Mesenchymal stem cell (in vitro differentiated cells and primary cell): ENCODE measurements at regions not wholly inside any gene's neighbourhood (a gene's known extent, or its start where the extent isn't known, plus 50 kb on each side); places are given as distances from the start of the nearest gene placed in this dataset.

Source experiments
- DNase-seq: peaks from one replicate; pipeline ENCODE4 v3.0.0-alpha.2; 2013
- H2AFZ ChIP-seq: one replicate; pipeline ENCODE4 v1.6.1; 2013; ENCODE audit warnings: low read depth, mild to moderate bottlenecking, control low read depth, inconsistent platforms, low read length, moderate library complexity
- H2AK5ac ChIP-seq: 2 replicates; pipeline ENCODE4 v1.6.1; 2013; ENCODE audit warnings: low read length, moderate library complexity, mild to moderate bottlenecking, inconsistent platforms; ENCODE audit not compliant: severe bottlenecking
- H2BK120ac ChIP-seq: one replicate; pipeline ENCODE4 v1.6.1; 2013; ENCODE audit warnings: low read depth, mild to moderate bottlenecking, inconsistent platforms, low read length, moderate library complexity
- H2BK12ac ChIP-seq, 2 experiments: one replicate each; pipeline ENCODE4 v1.6.1; 2013; ENCODE audit warnings: inconsistent platforms in 2 of 2, low read length in 2 of 2, mild to moderate bottlenecking in 2 of 2, moderate library complexity in 2 of 2, control low read depth in 1 of 2
- H2BK15ac ChIP-seq: one replicate; pipeline ENCODE4 v1.6.1; 2013; ENCODE audit warnings: mild to moderate bottlenecking, low read depth, inconsistent platforms; ENCODE audit not compliant: poor library complexity, severe bottlenecking
- H2BK5ac ChIP-seq: 2 replicates; pipeline ENCODE4 v1.6.1; 2013; ENCODE audit warnings: low read depth, mild to moderate bottlenecking, low read length, control low read depth, inconsistent platforms; ENCODE audit not compliant: poor library complexity, severe bottlenecking
- H3K14ac ChIP-seq, 2 experiments: one replicate each; pipeline ENCODE4 v1.6.1; 2013; ENCODE audit warnings: inconsistent platforms in 2 of 2, low read length in 2 of 2, control low read depth in 1 of 2, mild to moderate bottlenecking in 1 of 2, moderate library complexity in 1 of 2
- H3K18ac ChIP-seq, 2 experiments: one replicate each; pipeline ENCODE4 v1.6.1; 2013; ENCODE audit warnings: inconsistent platforms in 2 of 2, low read length in 2 of 2, control low read depth in 1 of 2, low read depth in 1 of 2, mild to moderate bottlenecking in 1 of 2
- H3K23ac ChIP-seq, 2 experiments: one replicate each; pipeline ENCODE4 v1.6.1; 2013; ENCODE audit warnings: inconsistent platforms in 2 of 2, low read length in 2 of 2, mild to moderate bottlenecking in 2 of 2, moderate library complexity in 2 of 2, control low read depth in 1 of 2
- H3K27ac ChIP-seq: 2 replicates; pipeline ENCODE4 v1.5.1; 2013; ENCODE audit warnings: mild to moderate bottlenecking, moderate library complexity, low read length, control low read depth, inconsistent platforms; ENCODE audit not compliant: poor library complexity, severe bottlenecking
- H3K27me3 ChIP-seq, 2 experiments: 2 replicates each; pipeline versions ENCODE4 v1.6.1 to v1.7.0; 2013; ENCODE audit warnings: low read length in 2 of 2, mild to moderate bottlenecking in 2 of 2, moderate library complexity in 2 of 2, control low read depth in 1 of 2, inconsistent platforms in 1 of 2; ENCODE audit not compliant: control insufficient read depth in 1 of 2, insufficient read depth in 1 of 2
- H3K36me3 ChIP-seq, 2 experiments: 2 replicates each; pipeline versions ENCODE4 v1.6.1 to v1.7.0; 2013; ENCODE audit warnings: low read length in 2 of 2, control low read depth in 1 of 2, inconsistent platforms in 1 of 2, low read depth in 1 of 2, mild to moderate bottlenecking in 1 of 2; ENCODE audit not compliant: insufficient read depth in 2 of 2, control insufficient read depth in 1 of 2
- H3K4ac ChIP-seq, 2 experiments: one replicate each; pipeline ENCODE4 v1.6.1; 2013; ENCODE audit warnings: inconsistent platforms in 2 of 2, low read length in 2 of 2, mild to moderate bottlenecking in 2 of 2, moderate library complexity in 2 of 2, control low read depth in 1 of 2, low read depth in 1 of 2
- H3K4me1 ChIP-seq: 2 replicates; pipeline ENCODE4 v1.6.1; 2013; ENCODE audit warnings: low read depth, low read length, control low read depth; ENCODE audit not compliant: control insufficient read depth, insufficient read depth
- H3K4me2 ChIP-seq: 2 replicates; pipeline ENCODE4 v1.6.1; 2013; ENCODE audit warnings: low read length, mild to moderate bottlenecking, inconsistent platforms; ENCODE audit not compliant: poor library complexity, severe bottlenecking
- H3K4me3 ChIP-seq, 2 experiments: 2 replicates each; pipeline versions ENCODE4 v1.5.1 to v1.7.0; 2013; ENCODE audit warnings: low read length in 2 of 2, mild to moderate bottlenecking in 2 of 2, control low read depth in 1 of 2, low read depth in 1 of 2; ENCODE audit not compliant: insufficient read depth in 1 of 2
- H3K79me1 ChIP-seq: replicated peaks from 2 replicates; pipeline ENCODE4 v1.6.1; 2013; ENCODE audit warnings: mild to moderate bottlenecking, control low read depth, low read length, inconsistent platforms; ENCODE audit not compliant: poor library complexity, severe bottlenecking
- H3K9ac ChIP-seq: 2 replicates; pipeline ENCODE4 v1.7.0; 2013; ENCODE audit warnings: mild to moderate bottlenecking, low read length, moderate library complexity
- H3K9me3 ChIP-seq: 2 replicates; pipeline ENCODE4 v1.7.0; 2013; ENCODE audit warnings: mild to moderate bottlenecking, low read length; ENCODE audit not compliant: control insufficient read depth
- H4K8ac ChIP-seq: one replicate; pipeline ENCODE4 v1.6.1; 2013; ENCODE audit warnings: inconsistent platforms, mild to moderate bottlenecking, low read length, moderate library complexity
- H4K91ac ChIP-seq: one replicate; pipeline ENCODE4 v1.6.1; 2013; ENCODE audit warnings: mild to moderate bottlenecking, low read length, inconsistent platforms
- WGBS: methylation state at CpG from one replicate; pipeline ENCODE4 v1.1.7; 2013; ENCODE audit warnings: mixed read lengths; 5-methylcytosine and 5-hydroxymethylcytosine counted together

DNA sequence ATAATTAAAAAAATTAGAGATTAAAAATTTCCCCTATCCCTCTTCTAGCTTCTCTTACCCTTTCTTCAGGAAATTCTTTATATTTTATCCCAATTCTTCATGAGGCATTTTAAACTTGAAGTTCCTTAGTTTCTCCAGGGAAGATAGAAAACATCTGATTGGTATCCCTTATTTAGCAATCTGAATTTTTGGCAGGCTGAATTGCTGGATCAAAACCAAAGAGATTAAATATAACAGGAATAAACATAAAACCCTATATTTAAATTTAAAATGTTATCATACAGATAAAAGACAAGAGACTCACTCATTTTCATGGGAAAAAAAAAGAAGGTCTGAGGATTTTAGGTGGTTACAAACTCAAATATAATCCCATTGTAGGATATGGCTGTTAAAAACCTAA lies 204.2 kb downstream of the CHRM3 start:
- Histone ChIP-seq H3K4me2 (no peak overlapping the region), H2BK12ac (no peak overlapping the region), H2BK5ac (no peak overlapping the region), H3K9ac (no peak overlapping the region), H3K27me3 (no peaks in the 10 kb centered on the region), H2BK120ac (no peak overlapping the region), H3K14ac (no peak overlapping the region), H3K18ac (no peak overlapping the region), H3K4ac (no peak overlapping the region), H3K4me1 (no peaks in the 10 kb centered on the region), H3K79me1 (no peaks in the 10 kb centered on the region), H3K23ac (no peak overlapping the region), H3K27ac (no peak overlapping the region), H2BK15ac (no peak overlapping the region), H2AFZ (no peak overlapping the region), H3K9me3 (no peaks in the 10 kb centered on the region), H2AK5ac (no peak overlapping the region), H4K8ac (no peak overlapping the region), H3K4me3 (no peak overlapping the region), H3K36me3 (no peaks in the 10 kb centered on the region), H4K91ac (no peak overlapping the region)
- no peak for DNase-seq

DNA sequence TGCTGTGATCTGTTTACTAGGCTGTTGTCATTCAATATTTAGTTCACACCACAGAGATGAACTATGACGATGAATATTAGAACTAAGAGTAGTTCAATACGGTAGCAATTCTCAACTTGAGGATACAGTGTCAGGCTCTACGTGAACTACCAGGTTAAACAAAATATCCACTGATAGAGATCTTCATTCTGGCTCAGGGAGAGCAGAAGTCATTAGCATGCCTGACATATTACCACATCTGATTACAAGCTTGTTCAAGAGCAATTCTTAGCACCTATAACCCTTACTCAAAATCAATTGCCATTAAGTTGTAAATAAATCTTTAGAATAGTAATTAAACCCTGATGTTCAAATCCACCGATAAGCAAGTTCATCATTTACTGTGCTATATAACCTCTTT lies 207.2 kb downstream of the CHRM3 start:
- H4K8ac ChIP-seq: no peak overlapping the region
- no peaks in the 10 kb centered on the region for H3K27me3 ChIP-seq
- H3K4me2 ChIP-seq: no peak overlapping the region
- no peak overlapping the region for H3K9ac ChIP-seq
- DNase-seq: no peak
- H2BK5ac ChIP-seq: no peak overlapping the region
- no peak overlapping the region for H3K14ac ChIP-seq
- H2AFZ ChIP-seq: no peak overlapping the region
- H3K36me3 ChIP-seq: no peaks in the 10 kb centered on the region
- 86% methylated on average over 3 of the region's 4 CpGs for WGBS
- H2AK5ac ChIP-seq: no peak overlapping the region
- H2BK15ac ChIP-seq: no peak overlapping the region
- no peak overlapping the region for H3K23ac ChIP-seq
- H2BK12ac ChIP-seq: no peak overlapping the region
- no peaks in the 10 kb centered on the region for H3K4me1 ChIP-seq
- no peak overlapping the region for H4K91ac ChIP-seq
- H3K79me1 ChIP-seq: no peaks in the 10 kb centered on the region
- no peak overlapping the region for H3K18ac ChIP-seq
- H3K4me3 ChIP-seq: no peak overlapping the region
- no peak overlapping the region for H3K4ac ChIP-seq
- H2BK120ac ChIP-seq: no peak overlapping the region
- no peaks in the 10 kb centered on the region for H3K9me3 ChIP-seq
- no peak overlapping the region for H3K27ac ChIP-seq

DNA sequence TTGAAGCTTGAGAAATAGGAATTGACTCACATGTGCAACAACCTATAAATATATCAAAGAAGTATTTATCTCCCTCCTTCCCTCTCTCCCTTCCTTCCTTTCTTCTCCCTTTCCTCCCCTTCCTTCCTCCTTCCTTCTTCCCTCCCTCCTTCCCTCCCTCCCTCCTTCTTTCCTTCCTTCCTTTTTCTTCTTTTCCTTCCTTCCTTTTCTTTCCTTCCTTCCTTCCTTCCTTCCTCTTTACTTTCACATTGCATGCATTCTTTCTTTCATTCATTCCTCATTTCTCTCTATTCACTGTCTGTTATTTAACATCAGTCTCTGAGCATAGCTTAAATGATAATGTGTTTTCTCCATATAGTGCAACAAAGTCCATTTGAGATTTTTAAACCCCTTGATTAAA lies 214.2 kb downstream of the CHRM3 start:
- Histone ChIP-seq H2BK120ac (no peak overlapping the region), H3K27me3 (no peaks in the 10 kb centered on the region), H3K18ac (no peak overlapping the region), H2AK5ac (no peak overlapping the region), H3K4me1 (no peaks in the 10 kb centered on the region), H2BK15ac (no peak overlapping the region), H4K8ac (no peak overlapping the region), H3K27ac (no peak overlapping the region), H2BK5ac (no peak overlapping the region), H2BK12ac (no peak overlapping the region), H3K14ac (no peak overlapping the region), H3K9ac (no peak overlapping the region), H3K4ac (no peak overlapping the region), H2AFZ (no peak overlapping the region), H3K79me1 (no peaks in the 10 kb centered on the region), H4K91ac (no peak overlapping the region), H3K23ac (no peak overlapping the region), H3K9me3 (peaks cover 2% of the 10 kb centered on the region), H3K4me3 (no peak overlapping the region), H3K4me2 (no peak overlapping the region), H3K36me3 (no peaks in the 10 kb centered on the region)
- no peak for DNase-seq

DNA sequence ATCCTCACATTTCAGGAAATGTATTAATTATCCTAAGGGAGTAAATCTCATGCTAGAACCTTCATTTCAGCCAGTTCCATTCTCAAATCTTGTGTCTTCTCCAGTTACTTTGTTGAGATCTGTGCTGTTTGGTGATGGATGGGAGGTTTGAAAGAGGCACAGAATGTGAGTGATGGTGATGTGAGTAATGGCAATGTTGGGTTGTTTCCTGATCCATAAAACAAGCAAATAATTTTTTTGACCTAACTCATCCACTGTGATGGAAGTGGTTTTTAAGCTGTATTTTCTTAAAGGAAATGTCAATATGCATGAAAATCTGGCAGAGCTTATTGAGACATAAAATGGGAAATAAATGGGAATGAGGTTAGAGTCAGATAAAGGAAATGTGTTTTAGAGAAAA lies 214.7 kb downstream of the CHRM3 start:
- Histone ChIP-seq H3K4me3 (no peak overlapping the region), H2AFZ (no peak overlapping the region), H3K9ac (no peak overlapping the region), H2BK120ac (no peak overlapping the region), H3K79me1 (no peaks in the 10 kb centered on the region), H2BK12ac (no peak overlapping the region), H3K27me3 (no peaks in the 10 kb centered on the region), H3K18ac (no peak overlapping the region), H3K4me1 (no peaks in the 10 kb centered on the region), H3K9me3 (peaks cover 2% of the 10 kb centered on the region), H3K27ac (no peak overlapping the region), H2AK5ac (no peak overlapping the region), H3K4ac (no peak overlapping the region), H3K4me2 (no peak overlapping the region), H2BK5ac (no peak overlapping the region), H4K8ac (no peak overlapping the region), H4K91ac (no peak overlapping the region), H3K23ac (no peak overlapping the region), H2BK15ac (no peak overlapping the region), H3K14ac (no peak overlapping the region), H3K36me3 (no peaks in the 10 kb centered on the region)
- no peak for DNase-seq
